ENCODE measurements at regions not wholly inside any gene's neighbourhood (a gene's known extent, or its start where the extent isn't known, plus 50 kb on each side); places are given as distances from the start of the nearest gene placed in this dataset.

- no peak for TF ChIP-seq FOSL2 (IDR thresholded peaks at IDR 0.05; ENCODE audit: borderline replicate concordance, low read depth)
- no peak for TF ChIP-seq REST (IDR thresholded peaks at IDR 0.05; ENCODE audit: low read depth, low read length)
- no peak for TF ChIP-seq TCF12 (IDR thresholded peaks at IDR 0.05)
- TF ChIP-seq PBX3 (IDR thresholded peaks at IDR 0.05) = no peak
- TF ChIP-seq GATA2 (CRISPR knock-in tag; IDR thresholded peaks at IDR 0.05) = no peak
- no peak for TF ChIP-seq SMC3 (IDR thresholded peaks at IDR 0.05; ENCODE audit: low read depth, low read length)
- no peak for TF ChIP-seq JUND (IDR thresholded peaks at IDR 0.05)
- no peak for TF ChIP-seq SIN3A (IDR thresholded peaks at IDR 0.05; ENCODE audit: borderline replicate concordance, low read depth, low read length)
- Histone ChIP-seq H3K27ac (ENCODE audit: low read depth in 2 of 2, low read length in 1 of 2) (peak overlapping the region in 1 of 2 experiments; percentile 99; a peak in 2 of 4 replicates), H3K4me3 (ENCODE audit: low read depth in 2 of 2, low read length in 1 of 2) (no peak overlapping the region), H3K9ac (no peak overlapping the region), H3K4me2 (no peak overlapping the region), H3F3A (replicated peaks; ENCODE audit: insufficient read depth) (no peaks in the 10 kb centered on the region), H3K9me3 (no peaks in the 10 kb centered on the region), H3K27me3 (ENCODE audit: insufficient read depth) (no peaks in the 10 kb centered on the region), H4K20me1 (ENCODE audit: insufficient read depth) (no peaks in the 10 kb centered on the region), H3K4me1 (ENCODE audit: control insufficient read depth in 1 of 2, insufficient read depth in 2 of 2, low read depth in 1 of 2, low read length in 1 of 2) (peaks cover 0 to 29% of the 10 kb centered on the region in 2 experiments; a peak in 2 of 4 replicates), H3K9me2 (no peaks in the 10 kb centered on the region), H2AFZ (ENCODE audit: low read depth) (no peak overlapping the region), H3K36me3 (replicated peaks in 1 of 2; ENCODE audit: control insufficient read depth in 1 of 2, insufficient read depth in 2 of 2, low read length in 1 of 2) (no peaks in the 10 kb centered on the region), H3K79me2 (ENCODE audit: insufficient read depth) (no peaks in the 10 kb centered on the region)
- no peak for DNase-seq
- ChIA-PET POLR2A (no interaction called here), CTCF (interaction anchor here (1.0 to 2.5 kb wide), 2 partner anchors 21 to 24 kb away, joined by 3 to 11 read pairs; no protein-coding TSS in a partner anchor)
- 33% methylated on average over 5 of the region's 5 CpGs for WGBS (ENCODE audit: low lambda C conversion rate)
Observed at GRCh38 chr15:53831907-53832770, 72.7 kb upstream of the WDR72 start.

GRCh38 chr15:53830707-53831386 lies 71.4 kb upstream of the WDR72 start:
- H3F3A ChIP-seq (replicated peaks; ENCODE audit: insufficient read depth) = no peaks in the 10 kb centered on the region
- H3K27me3 ChIP-seq (ENCODE audit: insufficient read depth) = no peaks in the 10 kb centered on the region
- no peak overlapping the region; a peak in 1 of 4 replicates for H3K27ac ChIP-seq (ENCODE audit: low read depth in 2 of 2, low read length in 1 of 2)
- H3K4me1 ChIP-seq (ENCODE audit: control insufficient read depth in 1 of 2, insufficient read depth in 2 of 2, low read depth in 1 of 2, low read length in 1 of 2) = peaks cover 0 to 22% of the 10 kb centered on the region in 2 experiments; a peak in 2 of 4 replicates
- H2AFZ ChIP-seq (ENCODE audit: low read depth) = no peak overlapping the region
- H4K20me1 ChIP-seq (ENCODE audit: insufficient read depth) = no peaks in the 10 kb centered on the region
- H3K79me2 ChIP-seq (ENCODE audit: insufficient read depth) = no peaks in the 10 kb centered on the region
- no peaks in the 10 kb centered on the region for H3K9me2 ChIP-seq
- no peak for DNase-seq
- ChIA-PET CTCF (interaction anchor here (0.7 to 2.5 kb wide), 2 partner anchors 19 to 23 kb away, joined by 3 to 11 read pairs; no protein-coding TSS in a partner anchor), POLR2A (no interaction called here)
- TF ChIP-seq USF1 (IDR thresholded peaks at IDR 0.05; ENCODE audit: borderline replicate concordance, low read depth) = no peak
- TF ChIP-seq ELF1 (IDR thresholded peaks at IDR 0.05) = no peak
- no peak for TF ChIP-seq NFIC (IDR thresholded peaks at IDR 0.05; ENCODE audit: borderline replicate concordance)
- no peak for TF ChIP-seq POLR2AphosphoS5 (IDR thresholded peaks at IDR 0.05; ENCODE audit: low read depth, low read length)
- no peak for TF ChIP-seq GABPA (IDR thresholded peaks at IDR 0.05; ENCODE audit: low read depth)
- no peak for TF ChIP-seq MAX (IDR thresholded peaks at IDR 0.05; ENCODE audit: low read depth)
- no peak for TF ChIP-seq JUND (IDR thresholded peaks at IDR 0.05)
- no peak for TF ChIP-seq FOXJ3 (CRISPR knock-in tag; IDR thresholded peaks at IDR 0.05)
- no peak for TF ChIP-seq FOXM1 (IDR thresholded peaks at IDR 0.05; ENCODE audit: low read depth)
- no peak for TF ChIP-seq MEF2A (IDR thresholded peaks at IDR 0.05; ENCODE audit: borderline replicate concordance, low read depth)
- no peak for TF ChIP-seq MXI1 (IDR thresholded peaks at IDR 0.05; ENCODE audit: low read depth, low read length)
- no peak for TF ChIP-seq FOSL2 (IDR thresholded peaks at IDR 0.05; ENCODE audit: borderline replicate concordance, low read depth)
- no peak for TF ChIP-seq CTCF (IDR thresholded peaks at IDR 0.05)
- no peak for TF ChIP-seq RXRA (IDR thresholded peaks at IDR 0.05; ENCODE audit: borderline replicate concordance, low read depth)
- WGBS (ENCODE audit: low lambda C conversion rate) = 41% methylated on average over 16 of the region's 17 CpGs
- H3K4me2 ChIP-seq = no peak overlapping the region
- H3K36me3 ChIP-seq (replicated peaks in 1 of 2; ENCODE audit: control insufficient read depth in 1 of 2, insufficient read depth in 2 of 2, low read length in 1 of 2) = no peaks in the 10 kb centered on the region
- H3K4me3 ChIP-seq (ENCODE audit: low read depth in 2 of 2, low read length in 1 of 2) = no peak overlapping the region
- H3K9ac ChIP-seq = no peak overlapping the region
- H3K9me3 ChIP-seq = no peaks in the 10 kb centered on the region

All from SK-N-SH (cell line).